Thoracic aorta (tissue), 2 donors: ENCODE measurements at regions not wholly inside any gene's neighbourhood (a gene's known extent, or its start where the extent isn't known, plus 50 kb on each side); places are given as distances from the start of the nearest gene placed in this dataset.
A peak's percentile ranks its signal among the peaks of the same experiment; 100 is the strongest.

Source experiments
- ATAC-seq: fragments of 150-250 bp; one replicate; pipeline ENCODE4 v1.8.0; 2017; ENCODE audit warnings: low read depth; ENCODE audit not compliant: insufficient number of reproducible peaks, low FRiP score
- DNase-seq: peaks from one replicate; pipeline ENCODE4 v3.0.0-alpha.2; 2020; ENCODE audit warnings: low spot score
- H3K27ac ChIP-seq, 2 donors: fragments of 200-600 bp; sonication (generic); 1 replicate in 1 of 2; 2 replicates in 1 of 2; pipeline ENCODE4 v1.5.1; 2016; ENCODE audit warnings: mild to moderate bottlenecking in 2 of 2, moderate library complexity in 2 of 2
- H3K27me3 ChIP-seq: fragments of 200-600 bp; sonication (generic); replicated peaks from 2 replicates; pipeline ENCODE4 v1.6.0; 2016; ENCODE audit warnings: mild to moderate bottlenecking; ENCODE audit not compliant: insufficient read depth
- H3K36me3 ChIP-seq: fragments of 200-600 bp; sonication (generic); one replicate; pipeline ENCODE4 v1.5.1; 2016
- H3K4me1 ChIP-seq, 2 donors: fragments of 200-600 bp; sonication (generic); 1 replicate in 1 of 2; 2 replicates in 1 of 2; pipeline versions ENCODE4 v1.5.1 to v1.6.0; 2016; ENCODE audit warnings: low read depth in 2 of 2, mild to moderate bottlenecking in 1 of 2; ENCODE audit not compliant: control insufficient read depth in 1 of 2
- H3K4me3 ChIP-seq: fragments of 200-600 bp; sonication (generic); 2 replicates; pipeline ENCODE4 v1.5.1; 2016; ENCODE audit warnings: mild to moderate bottlenecking
- H3K9me3 ChIP-seq: fragments of 200-600 bp; sonication (generic); 2 replicates; pipeline ENCODE4 v1.5.1; 2016
- TF ChIP-seq, protein P1 (sequence below): fragments of 200-600 bp; sonication (generic); IDR thresholded peaks from one replicate; pipeline ENCODE4 v1.5.1; 2019; ENCODE audit warnings: antibody characterized with exemption

GRCh38 chr14:86038387-86039042, 508.6 kb downstream of the FLRT2 start:
- Histone ChIP-seq H3K4me3 (no peak overlapping the region), H3K27me3 (no peaks in the 10 kb centered on the region), H3K27ac (no peak overlapping the region), H3K36me3 (no peaks in the 10 kb centered on the region), H3K9me3 (no peaks in the 10 kb centered on the region), H3K4me1 (no peaks in the 10 kb centered on the region)
- DNase-seq (no peak), ATAC-seq (no peak)
- TF ChIP-seq, protein P1, sequence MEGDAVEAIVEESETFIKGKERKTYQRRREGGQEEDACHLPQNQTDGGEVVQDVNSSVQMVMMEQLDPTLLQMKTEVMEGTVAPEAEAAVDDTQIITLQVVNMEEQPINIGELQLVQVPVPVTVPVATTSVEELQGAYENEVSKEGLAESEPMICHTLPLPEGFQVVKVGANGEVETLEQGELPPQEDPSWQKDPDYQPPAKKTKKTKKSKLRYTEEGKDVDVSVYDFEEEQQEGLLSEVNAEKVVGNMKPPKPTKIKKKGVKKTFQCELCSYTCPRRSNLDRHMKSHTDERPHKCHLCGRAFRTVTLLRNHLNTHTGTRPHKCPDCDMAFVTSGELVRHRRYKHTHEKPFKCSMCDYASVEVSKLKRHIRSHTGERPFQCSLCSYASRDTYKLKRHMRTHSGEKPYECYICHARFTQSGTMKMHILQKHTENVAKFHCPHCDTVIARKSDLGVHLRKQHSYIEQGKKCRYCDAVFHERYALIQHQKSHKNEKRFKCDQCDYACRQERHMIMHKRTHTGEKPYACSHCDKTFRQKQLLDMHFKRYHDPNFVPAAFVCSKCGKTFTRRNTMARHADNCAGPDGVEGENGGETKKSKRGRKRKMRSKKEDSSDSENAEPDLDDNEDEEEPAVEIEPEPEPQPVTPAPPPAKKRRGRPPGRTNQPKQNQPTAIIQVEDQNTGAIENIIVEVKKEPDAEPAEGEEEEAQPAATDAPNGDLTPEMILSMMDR: peak; percentile 22

DNA sequence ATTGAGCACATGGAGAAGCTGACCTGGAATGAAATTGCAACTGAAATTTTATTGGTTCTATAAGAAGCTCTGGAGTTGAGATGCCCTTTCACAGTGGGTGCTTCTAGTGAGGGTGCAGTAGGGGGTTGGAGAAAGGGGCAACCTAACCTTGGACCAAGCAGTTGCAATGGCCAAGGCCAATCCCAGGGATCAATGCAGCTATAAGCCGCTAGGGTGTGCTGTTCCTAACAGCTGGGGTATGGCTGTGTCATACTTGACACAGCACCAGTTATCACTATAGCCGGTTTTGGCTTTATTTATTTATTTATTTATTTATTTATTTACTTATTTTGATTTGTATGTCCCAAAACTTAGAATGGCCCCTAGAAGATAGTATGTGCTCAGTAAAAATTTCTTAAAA, 505.9 kb downstream of the FLRT2 start:
- ATAC-seq (no peak), DNase-seq (no peak)
- no peaks in the 10 kb centered on the region for H3K4me1 ChIP-seq
- no peak overlapping the region for H3K27ac ChIP-seq
- TF ChIP-seq, protein P1: no peak
- H3K27me3 ChIP-seq: no peaks in the 10 kb centered on the region
- no peak overlapping the region for H3K4me3 ChIP-seq
- no peaks in the 10 kb centered on the region for H3K9me3 ChIP-seq
- H3K36me3 ChIP-seq: no peaks in the 10 kb centered on the region

DNA sequence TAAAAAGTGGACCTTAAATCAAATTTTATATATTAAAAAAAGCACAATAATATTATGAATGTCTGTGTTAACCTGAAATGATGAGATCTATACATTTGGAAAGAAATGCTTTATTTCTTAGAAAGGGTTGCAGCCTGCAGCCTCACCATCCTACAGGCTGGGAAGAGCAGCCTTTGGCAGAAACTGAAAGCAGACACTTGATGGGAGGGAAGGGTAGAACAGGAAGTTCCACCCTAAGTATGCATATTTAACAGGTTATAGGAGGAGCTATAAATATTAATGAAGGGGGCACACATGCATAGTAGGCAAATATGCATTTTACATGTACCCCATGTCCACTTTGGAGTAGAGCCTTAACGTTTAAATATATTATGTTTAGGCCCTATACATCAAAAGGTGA, 498.0 kb downstream of the FLRT2 start:
- H3K36me3 ChIP-seq: no peaks in the 10 kb centered on the region
- no peak for ATAC-seq
- TF ChIP-seq, protein P1: no peak

GRCh38 chr14:86027144-86027543, 497.2 kb downstream of the FLRT2 start:
- no peaks in the 10 kb centered on the region for H3K36me3 ChIP-seq
- no peaks in the 10 kb centered on the region for H3K9me3 ChIP-seq
- ATAC-seq: no peak
- H3K27me3 ChIP-seq: no peaks in the 10 kb centered on the region
- H3K27ac ChIP-seq: no peak overlapping the region
- H3K4me3 ChIP-seq: no peak overlapping the region
- DNase-seq: no peak
- H3K4me1 ChIP-seq: no peaks in the 10 kb centered on the region
- TF ChIP-seq, protein P1: no peak

More for the DNA sequence above, 498.0 kb downstream of the FLRT2 start:
- H3K4me3 ChIP-seq: no peak overlapping the region
- no peaks in the 10 kb centered on the region for H3K4me1 ChIP-seq
- DNase-seq: no peak
- no peaks in the 10 kb centered on the region for H3K27me3 ChIP-seq
- no peak overlapping the region for H3K27ac ChIP-seq
- H3K9me3 ChIP-seq: no peaks in the 10 kb centered on the region

GRCh38 chr14:86022031-86022629, 492.2 kb downstream of the FLRT2 start:
- no peaks in the 10 kb centered on the region for H3K4me1 ChIP-seq
- H3K4me3 ChIP-seq: no peak overlapping the region
- no peaks in the 10 kb centered on the region for H3K9me3 ChIP-seq
- TF ChIP-seq, protein P1: no peak
- H3K36me3 ChIP-seq: no peaks in the 10 kb centered on the region
- no peak overlapping the region for H3K27ac ChIP-seq
- DNase-seq: no peak
- ATAC-seq: no peak
- no peaks in the 10 kb centered on the region for H3K27me3 ChIP-seq
